Loucy (cell line): ENCODE measurements at regions not wholly inside any gene's neighbourhood (a gene's known extent, or its start where the extent isn't known, plus 50 kb on each side); places are given as distances from the start of the nearest gene placed in this dataset.

ENCODE experiments used
- H2AFZ ChIP-seq: fragments of 200-600 bp; sonication (generic); 2 replicates; pipeline ENCODE4 v1.6.0; 2016; ENCODE audit warnings: antibody characterized with exemption, mild to moderate bottlenecking, low read length, moderate library complexity
- H3F3A ChIP-seq: fragments of 200-600 bp; 2 replicates; pipeline ENCODE4 v1.6.0; 2016; ENCODE audit warnings: antibody characterized with exemption, low read depth, mild to moderate bottlenecking
- H3K27me3 ChIP-seq: fragments of 200-600 bp; sonication (generic); 2 replicates; pipeline ENCODE4 v1.6.1; 2014; ENCODE audit warnings: low read length, mild to moderate bottlenecking; ENCODE audit not compliant: insufficient read depth, poor library complexity, severe bottlenecking
- H3K36me3 ChIP-seq: fragments of 200-600 bp; sonication (generic); 2 replicates; pipeline ENCODE4 v1.6.1; 2016; ENCODE audit warnings: low read length; ENCODE audit not compliant: insufficient read depth
- H3K4me1 ChIP-seq: fragments of 200-600 bp; sonication (generic); 2 replicates; pipeline ENCODE4 v1.5.1; 2014; ENCODE audit warnings: low read length, mild to moderate bottlenecking; ENCODE audit not compliant: insufficient read depth, poor library complexity, severe bottlenecking
- H3K4me2 ChIP-seq: fragments of 200-600 bp; sonication (generic); 2 replicates; pipeline ENCODE4 v1.6.0; 2014; ENCODE audit warnings: antibody characterized with exemption, low read length, low read depth, mild to moderate bottlenecking; ENCODE audit not compliant: poor library complexity, severe bottlenecking
- H3K4me3 ChIP-seq: fragments of 200-600 bp; sonication (generic); 2 replicates; pipeline ENCODE4 v1.5.1; 2014; ENCODE audit warnings: low read length, mild to moderate bottlenecking, mixed read lengths; ENCODE audit not compliant: poor library complexity, severe bottlenecking
- H3K79me2 ChIP-seq: fragments of 200-600 bp; sonication (generic); 2 replicates; pipeline ENCODE4 v1.6.1; 2014; ENCODE audit warnings: low read length; ENCODE audit not compliant: insufficient read depth
- H3K9ac ChIP-seq: fragments of 200-600 bp; sonication (generic); 2 replicates; pipeline ENCODE4 v1.6.0; 2014; ENCODE audit warnings: mild to moderate bottlenecking, low read depth, low read length, moderate library complexity; ENCODE audit not compliant: poor library complexity, severe bottlenecking
- H3K9me2 ChIP-seq: fragments of 200-600 bp; sonication (generic); replicated peaks from 2 replicates; pipeline ENCODE4 v1.6.1; 2016; ENCODE audit warnings: low read depth, low read length, mixed read lengths
- H3K9me3 ChIP-seq: fragments of 200-600 bp; sonication (generic); 2 replicates; pipeline ENCODE4 v1.6.1; 2014; ENCODE audit warnings: mild to moderate bottlenecking, antibody characterized with exemption, low read length, low read depth; ENCODE audit not compliant: insufficient read depth
- H4K20me1 ChIP-seq: fragments of 200-600 bp; sonication (generic); 2 replicates; pipeline ENCODE4 v1.6.0; 2014; ENCODE audit warnings: antibody characterized with exemption, low read length, mild to moderate bottlenecking; ENCODE audit not compliant: insufficient read depth, poor library complexity, severe bottlenecking
- EZH2phosphoT487 ChIP-seq: fragments of 200-600 bp; IDR thresholded peaks from 2 replicates; pipeline ENCODE4 v1.6.1; 2018; ENCODE audit warnings: antibody characterized with exemption, mild to moderate bottlenecking, moderate library complexity, borderline replicate concordance
- TF ChIP-seq, protein P1 (sequence below): fragments of 200-600 bp; sonication (generic); conservative IDR thresholded peaks from 2 replicates; pipeline ENCODE4 v1.5.1; 2014; ENCODE audit warnings: mild to moderate bottlenecking, antibody characterized with exemption, low read length

DNA sequence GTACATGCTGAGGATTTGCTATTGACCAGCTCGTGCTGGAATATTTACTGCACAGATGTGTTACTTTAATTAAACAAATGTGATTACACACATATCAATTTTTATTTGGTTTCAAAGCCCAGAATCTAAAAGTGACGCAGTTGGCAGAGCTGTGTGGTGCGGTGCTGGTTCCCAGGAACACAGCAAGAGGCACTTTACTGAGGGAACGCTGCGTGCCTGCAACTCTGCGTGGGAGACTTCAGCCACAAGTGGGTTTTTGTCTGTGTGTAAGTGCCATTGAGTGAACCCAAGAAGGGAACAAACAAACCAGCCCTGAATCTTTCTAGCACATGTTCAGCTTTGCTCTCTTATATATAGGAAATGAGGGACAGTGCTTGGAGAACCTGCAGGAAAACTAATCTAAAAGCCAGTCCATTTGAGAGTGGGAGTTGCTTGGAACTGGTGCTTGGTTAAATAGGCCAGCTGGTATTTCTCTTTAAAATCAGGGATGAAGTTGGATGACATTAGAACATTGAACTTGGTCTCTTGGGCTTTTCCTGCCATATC lies 196.6 kb upstream of the CELF4 start:
- Histone ChIP-seq H3K9ac (no peak overlapping the region), H3K4me3 (no peak overlapping the region), H3K79me2 (no peaks in the 10 kb centered on the region), H3K9me3 (no peaks in the 10 kb centered on the region), H4K20me1 (no peaks in the 10 kb centered on the region), H3K9me2 (no peaks in the 10 kb centered on the region), H3K4me2 (no peak overlapping the region), H3K36me3 (no peaks in the 10 kb centered on the region), H3K27me3 (no peaks in the 10 kb centered on the region), H3K4me1 (no peaks in the 10 kb centered on the region), H3F3A (no peaks in the 10 kb centered on the region), H2AFZ (no peak overlapping the region)
- TF ChIP-seq, protein P1, sequence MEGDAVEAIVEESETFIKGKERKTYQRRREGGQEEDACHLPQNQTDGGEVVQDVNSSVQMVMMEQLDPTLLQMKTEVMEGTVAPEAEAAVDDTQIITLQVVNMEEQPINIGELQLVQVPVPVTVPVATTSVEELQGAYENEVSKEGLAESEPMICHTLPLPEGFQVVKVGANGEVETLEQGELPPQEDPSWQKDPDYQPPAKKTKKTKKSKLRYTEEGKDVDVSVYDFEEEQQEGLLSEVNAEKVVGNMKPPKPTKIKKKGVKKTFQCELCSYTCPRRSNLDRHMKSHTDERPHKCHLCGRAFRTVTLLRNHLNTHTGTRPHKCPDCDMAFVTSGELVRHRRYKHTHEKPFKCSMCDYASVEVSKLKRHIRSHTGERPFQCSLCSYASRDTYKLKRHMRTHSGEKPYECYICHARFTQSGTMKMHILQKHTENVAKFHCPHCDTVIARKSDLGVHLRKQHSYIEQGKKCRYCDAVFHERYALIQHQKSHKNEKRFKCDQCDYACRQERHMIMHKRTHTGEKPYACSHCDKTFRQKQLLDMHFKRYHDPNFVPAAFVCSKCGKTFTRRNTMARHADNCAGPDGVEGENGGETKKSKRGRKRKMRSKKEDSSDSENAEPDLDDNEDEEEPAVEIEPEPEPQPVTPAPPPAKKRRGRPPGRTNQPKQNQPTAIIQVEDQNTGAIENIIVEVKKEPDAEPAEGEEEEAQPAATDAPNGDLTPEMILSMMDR, result no peak
- TF ChIP-seq EZH2phosphoT487, result no peak

DNA sequence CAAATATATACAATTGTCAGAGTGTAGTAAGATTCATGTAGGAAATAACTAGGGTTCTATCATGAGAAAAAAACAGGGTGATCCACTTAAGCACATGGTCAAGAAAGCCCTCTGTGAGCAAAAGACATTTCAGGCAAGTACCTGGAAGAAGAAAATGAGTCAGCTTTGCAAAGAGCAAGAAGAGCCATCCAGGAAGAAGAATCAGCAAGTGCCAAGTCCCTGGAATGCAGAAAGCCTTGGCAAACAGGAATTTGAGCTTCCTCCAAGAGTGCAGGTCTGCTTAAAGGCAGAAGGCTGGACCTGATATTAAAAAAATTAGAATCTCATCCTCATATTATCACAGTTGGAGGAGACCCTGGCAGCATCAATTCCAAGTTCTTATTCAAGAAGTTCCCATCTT lies 188.5 kb upstream of the CELF4 start:
- no peaks in the 10 kb centered on the region for H3K4me1 ChIP-seq
- no peak overlapping the region for H3K4me3 ChIP-seq
- H4K20me1 ChIP-seq, result no peaks in the 10 kb centered on the region
- H3K36me3 ChIP-seq, result no peaks in the 10 kb centered on the region
- no peaks in the 10 kb centered on the region for H3K9me2 ChIP-seq
- no peaks in the 10 kb centered on the region for H3F3A ChIP-seq
- no peak overlapping the region for H2AFZ ChIP-seq
- no peaks in the 10 kb centered on the region for H3K79me2 ChIP-seq
- no peak for TF ChIP-seq EZH2phosphoT487
- TF ChIP-seq, protein P1, result no peak
- H3K27me3 ChIP-seq, result no peaks in the 10 kb centered on the region
- no peak overlapping the region for H3K4me2 ChIP-seq
- H3K9me3 ChIP-seq, result no peaks in the 10 kb centered on the region
- H3K9ac ChIP-seq, result no peak overlapping the region

DNA sequence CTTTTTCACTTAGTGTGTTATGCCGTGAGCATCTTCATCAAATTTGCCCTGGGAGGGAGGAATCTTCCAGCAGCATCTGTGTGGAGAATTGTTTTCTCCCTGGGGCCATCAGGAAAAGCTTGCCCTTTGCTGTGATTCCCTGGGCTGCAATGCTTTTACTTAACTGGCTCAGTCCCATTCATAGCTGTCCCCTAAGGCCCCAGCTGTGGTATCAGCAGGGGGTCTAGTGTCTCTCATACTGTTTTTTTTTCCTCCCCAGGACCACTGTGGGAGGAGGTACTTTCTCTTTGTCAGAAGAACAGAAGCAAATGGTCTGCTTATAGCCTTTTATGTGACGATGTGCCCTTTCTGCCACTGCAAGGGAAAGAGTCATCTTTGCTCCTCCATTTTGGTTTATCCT lies 176.8 kb upstream of the CELF4 start:
- no peak for TF ChIP-seq EZH2phosphoT487
- Histone ChIP-seq H3K9ac (no peak overlapping the region), H3K36me3 (no peaks in the 10 kb centered on the region), H3K9me3 (no peaks in the 10 kb centered on the region), H3K4me2 (no peak overlapping the region), H3K9me2 (no peaks in the 10 kb centered on the region), H2AFZ (no peak overlapping the region), H4K20me1 (no peaks in the 10 kb centered on the region), H3K79me2 (no peaks in the 10 kb centered on the region), H3K4me1 (no peaks in the 10 kb centered on the region), H3F3A (no peaks in the 10 kb centered on the region), H3K27me3 (no peaks in the 10 kb centered on the region), H3K4me3 (no peak overlapping the region)

DNA sequence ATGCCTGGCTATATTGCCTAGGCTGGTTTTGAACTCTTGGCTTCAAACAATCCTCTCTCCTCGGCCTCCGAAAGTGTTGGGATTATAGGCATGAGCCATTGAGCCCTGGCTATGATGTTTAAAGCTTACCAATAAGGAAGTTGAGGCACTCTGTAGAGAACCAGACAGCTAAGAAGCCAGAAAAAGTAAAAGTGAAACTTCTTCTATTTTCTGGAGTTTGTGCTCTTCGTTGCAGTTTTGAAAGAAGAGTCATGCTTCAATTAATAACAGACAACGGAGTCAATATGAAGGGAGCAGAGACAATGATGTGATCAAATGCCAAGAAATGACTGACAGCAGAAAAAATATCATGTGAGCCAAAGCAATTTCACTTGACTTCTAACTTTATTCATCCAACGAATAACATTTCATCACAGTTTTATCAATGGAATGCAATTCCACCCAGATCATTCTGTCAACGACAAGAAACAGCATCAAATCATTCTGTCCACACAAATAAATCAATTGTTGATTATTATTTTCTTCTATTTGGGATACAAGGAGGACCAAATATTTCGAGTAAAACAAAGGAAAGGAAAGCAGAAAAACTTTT lies 175.5 kb upstream of the CELF4 start:
- no peaks in the 10 kb centered on the region for H3K36me3 ChIP-seq
- H3K4me3 ChIP-seq, result no peak overlapping the region
- no peaks in the 10 kb centered on the region for H3F3A ChIP-seq
- H4K20me1 ChIP-seq, result no peaks in the 10 kb centered on the region
- no peak overlapping the region for H3K4me2 ChIP-seq
- H3K4me1 ChIP-seq, result no peaks in the 10 kb centered on the region
- no peak for TF ChIP-seq EZH2phosphoT487
- TF ChIP-seq, protein P1, result no peak
- no peak overlapping the region for H2AFZ ChIP-seq
- no peaks in the 10 kb centered on the region for H3K27me3 ChIP-seq
- H3K9me2 ChIP-seq, result no peaks in the 10 kb centered on the region
- H3K79me2 ChIP-seq, result no peaks in the 10 kb centered on the region
- H3K9ac ChIP-seq, result no peak overlapping the region
- no peaks in the 10 kb centered on the region for H3K9me3 ChIP-seq
